ENCODE measurements at regions not wholly inside any gene's neighbourhood (a gene's known extent, or its start where the extent isn't known, plus 50 kb on each side); places are given as distances from the start of the nearest gene placed in this dataset.

DNA sequence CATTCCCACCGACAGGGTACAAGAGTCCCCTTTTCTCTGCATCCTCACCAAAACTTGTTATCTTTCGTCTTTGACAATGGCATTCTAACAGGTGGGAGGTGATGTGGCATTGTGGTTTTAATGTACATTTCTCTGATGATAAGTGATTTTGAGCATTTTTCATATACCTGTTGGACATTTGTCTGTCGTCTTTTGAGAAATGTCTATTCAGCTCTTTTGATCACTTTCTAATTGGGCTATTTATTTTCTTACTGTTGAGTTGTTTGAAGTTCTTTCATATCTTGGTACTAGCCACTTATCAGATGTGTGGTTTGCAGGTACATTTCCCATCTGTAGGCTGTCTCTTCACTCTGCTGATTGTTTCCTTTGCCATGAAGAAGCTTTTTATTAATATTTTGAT, 219.0 kb upstream of the SOX1 start:
- DNase-seq (no peak), ATAC-seq (no peak)
- H3K27me3 ChIP-seq = peaks cover 0 to 68% (median 13%) of the 10 kb centered on the region in 9 donors
- peaks cover 0 to 6% (median 0%) of the 10 kb centered on the region in 12 donors for H3K9me3 ChIP-seq
- H3K36me3 ChIP-seq = no peaks in the 10 kb centered on the region
- intact Hi-C loops (cut with DNase I) = no loop called here
- H3K4me3 ChIP-seq = no peak overlapping the region
- peaks cover 0 to 13% (median 3%) of the 10 kb centered on the region in 12 donors for H3K4me1 ChIP-seq
- 94 to 96% (median 95%) methylated on average over 3 of the region's 3 CpGs for WGBS, 4 donors
- TF ChIP-seq, protein P1, sequence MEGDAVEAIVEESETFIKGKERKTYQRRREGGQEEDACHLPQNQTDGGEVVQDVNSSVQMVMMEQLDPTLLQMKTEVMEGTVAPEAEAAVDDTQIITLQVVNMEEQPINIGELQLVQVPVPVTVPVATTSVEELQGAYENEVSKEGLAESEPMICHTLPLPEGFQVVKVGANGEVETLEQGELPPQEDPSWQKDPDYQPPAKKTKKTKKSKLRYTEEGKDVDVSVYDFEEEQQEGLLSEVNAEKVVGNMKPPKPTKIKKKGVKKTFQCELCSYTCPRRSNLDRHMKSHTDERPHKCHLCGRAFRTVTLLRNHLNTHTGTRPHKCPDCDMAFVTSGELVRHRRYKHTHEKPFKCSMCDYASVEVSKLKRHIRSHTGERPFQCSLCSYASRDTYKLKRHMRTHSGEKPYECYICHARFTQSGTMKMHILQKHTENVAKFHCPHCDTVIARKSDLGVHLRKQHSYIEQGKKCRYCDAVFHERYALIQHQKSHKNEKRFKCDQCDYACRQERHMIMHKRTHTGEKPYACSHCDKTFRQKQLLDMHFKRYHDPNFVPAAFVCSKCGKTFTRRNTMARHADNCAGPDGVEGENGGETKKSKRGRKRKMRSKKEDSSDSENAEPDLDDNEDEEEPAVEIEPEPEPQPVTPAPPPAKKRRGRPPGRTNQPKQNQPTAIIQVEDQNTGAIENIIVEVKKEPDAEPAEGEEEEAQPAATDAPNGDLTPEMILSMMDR (IDR thresholded peaks at IDR 0.05) = no peak
- no peak for TF ChIP-seq POLR2A (IDR thresholded peaks at IDR 0.05)
- H3K27ac ChIP-seq = no peak overlapping the region

DNA sequence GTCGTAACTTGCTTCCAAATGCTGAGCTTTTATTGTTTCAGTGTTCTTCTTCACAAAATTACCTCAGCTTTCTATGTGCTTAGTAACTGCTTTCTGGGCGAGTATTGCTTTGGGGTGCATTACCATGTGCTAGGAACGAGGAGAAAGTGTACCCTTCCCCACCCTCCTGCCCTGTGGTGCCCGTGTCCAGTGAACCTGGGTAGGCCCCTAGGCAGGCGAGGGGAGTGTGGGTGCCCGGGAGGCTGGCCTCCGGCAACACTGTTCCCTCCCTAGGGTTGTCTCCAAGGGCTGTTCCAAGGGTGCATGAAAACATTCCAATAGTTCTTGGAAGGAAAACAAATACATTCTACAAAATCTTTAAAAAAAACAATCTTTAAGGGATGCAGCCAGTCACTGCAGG, 216.5 kb upstream of the SOX1 start:
- Histone ChIP-seq H3K36me3 (no peaks in the 10 kb centered on the region), H3K4me3 (no peak overlapping the region), H3K27me3 (peaks cover 0 to 53% (median 11%) of the 10 kb centered on the region in 9 donors), H3K27ac (no peak overlapping the region), H3K4me1 (peaks cover 0 to 12% (median 3%) of the 10 kb centered on the region in 12 donors), H3K9me3 (peaks cover 0 to 6% (median 0%) of the 10 kb centered on the region in 12 donors)
- TF ChIP-seq, protein P1 (IDR thresholded peaks at IDR 0.05) = no peak
- no peak for TF ChIP-seq POLR2A (IDR thresholded peaks at IDR 0.05)
- no peak for DNase-seq
- no peak for ATAC-seq
- 83 to 91% (median 86%) methylated on average over 7 of the region's 7 CpGs for WGBS, 4 donors
- intact Hi-C loops (cut with DNase I) = no loop called here

DNA sequence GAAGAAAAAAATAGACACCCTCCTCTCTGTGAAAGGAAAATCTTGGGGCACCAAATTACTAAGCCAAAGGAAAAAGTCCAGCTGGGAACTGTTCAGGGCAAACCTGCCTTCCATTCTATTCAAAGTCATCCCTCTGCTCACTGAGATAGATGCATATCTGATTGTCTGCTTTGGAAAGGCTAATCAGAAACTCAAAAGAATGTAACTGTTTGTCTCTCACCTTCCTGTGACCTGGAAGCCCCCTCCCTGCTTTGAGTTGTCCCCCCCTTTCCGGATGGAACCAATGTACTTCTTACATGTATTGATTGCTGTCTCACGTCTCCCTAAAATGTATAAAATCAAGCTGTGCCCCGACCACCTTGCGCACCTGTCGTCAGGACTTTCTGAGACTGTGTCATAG, 216.0 kb upstream of the SOX1 start:
- H3K4me1 ChIP-seq = peaks cover 0 to 7% (median under 1%) of the 10 kb centered on the region in 12 donors
- TF ChIP-seq, protein P1 (IDR thresholded peaks at IDR 0.05) = no peak
- 59 to 78% (median 66%) methylated on average over 5 of the region's 5 CpGs for WGBS, 4 donors
- peaks cover 0 to 6% (median 0%) of the 10 kb centered on the region in 12 donors for H3K9me3 ChIP-seq
- no peak overlapping the region for H3K4me3 ChIP-seq
- DNase-seq (no peak), ATAC-seq (no peak)
- no peaks in the 10 kb centered on the region for H3K36me3 ChIP-seq
- intact Hi-C loops (cut with DNase I) = no loop called here
- peaks cover 0 to 49% (median 7%) of the 10 kb centered on the region in 9 donors for H3K27me3 ChIP-seq
- no peak overlapping the region for H3K27ac ChIP-seq

DNA sequence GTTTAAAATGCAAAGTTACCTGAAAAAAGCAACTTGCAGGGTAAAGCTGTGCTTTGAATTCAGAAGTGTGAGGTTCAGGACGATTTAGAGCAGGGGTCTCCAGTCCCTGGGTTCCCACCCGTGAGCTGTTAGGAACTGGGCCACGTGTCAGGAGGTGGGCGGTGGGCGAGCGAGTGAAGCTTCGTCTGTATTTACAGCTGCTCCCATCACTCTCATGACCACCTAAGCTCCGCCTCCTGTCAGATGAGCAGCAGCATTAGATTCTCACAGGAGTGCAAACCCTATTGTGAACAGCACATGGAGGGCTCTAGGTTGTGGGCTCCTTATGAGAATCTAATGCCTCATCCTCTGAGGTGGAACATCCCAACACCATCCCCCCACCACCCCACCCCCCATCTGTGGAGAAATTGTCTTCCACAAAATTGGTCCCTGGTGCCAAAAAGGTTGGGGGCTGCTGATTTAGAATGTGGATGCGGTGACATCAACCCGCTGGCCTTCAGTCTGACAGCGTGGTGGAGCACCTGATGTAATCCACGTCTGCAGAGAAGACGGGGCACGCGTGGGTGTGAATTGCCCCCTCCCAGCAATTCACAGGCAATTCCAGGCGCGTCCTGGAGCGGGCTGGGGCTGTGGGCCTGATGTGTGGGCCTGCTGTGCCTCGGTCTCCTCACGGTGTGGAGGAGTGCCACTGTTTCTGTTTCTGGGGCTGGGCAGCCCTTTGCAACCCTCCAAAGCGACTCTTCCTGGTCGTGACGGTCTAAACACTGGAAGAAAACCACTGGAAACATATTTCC, 214.0 kb upstream of the SOX1 start:
- peaks cover 0 to 6% (median 0%) of the 10 kb centered on the region in 12 donors for H3K9me3 ChIP-seq
- DNase-seq = no peak
- intact Hi-C loops (cut with DNase I) = no loop called here
- H3K27ac ChIP-seq = no peak overlapping the region
- H3K4me3 ChIP-seq = no peak overlapping the region
- no peaks in the 10 kb centered on the region for H3K4me1 ChIP-seq
- no peak for ATAC-seq
- H3K36me3 ChIP-seq = no peaks in the 10 kb centered on the region
- 63 to 68% (median 64%) methylated on average over 19 to 23 of the region's 23 CpGs for WGBS, 4 donors
- peaks cover 0 to 40% (median 5%) of the 10 kb centered on the region in 9 donors for H3K27me3 ChIP-seq
- no peak for TF ChIP-seq POLR2A (IDR thresholded peaks at IDR 0.05)
- TF ChIP-seq, protein P1 (IDR thresholded peaks at IDR 0.05) = no peak
